Stimulated activated CD4-positive, alpha-beta T cell treated with anti-CD3 and anti-CD28 coated beads, Interleukin-2, amount 100 ng/mL, for 24 hours (primary cell): ENCODE measurements at regions not wholly inside any gene's neighbourhood (a gene's known extent, or its start where the extent isn't known, plus 50 kb on each side); places are given as distances from the start of the nearest gene placed in this dataset.
"Not testable (repeated sequence)": the region's sequence is repeated elsewhere in the genome, so short reads cannot be mapped to it uniquely, and the experiment has no call there.

Experiments
- DNase-seq, 2 donors: peaks; one replicate each; pipeline ENCODE4 v3.0.0-alpha.2; 2020

DNA sequence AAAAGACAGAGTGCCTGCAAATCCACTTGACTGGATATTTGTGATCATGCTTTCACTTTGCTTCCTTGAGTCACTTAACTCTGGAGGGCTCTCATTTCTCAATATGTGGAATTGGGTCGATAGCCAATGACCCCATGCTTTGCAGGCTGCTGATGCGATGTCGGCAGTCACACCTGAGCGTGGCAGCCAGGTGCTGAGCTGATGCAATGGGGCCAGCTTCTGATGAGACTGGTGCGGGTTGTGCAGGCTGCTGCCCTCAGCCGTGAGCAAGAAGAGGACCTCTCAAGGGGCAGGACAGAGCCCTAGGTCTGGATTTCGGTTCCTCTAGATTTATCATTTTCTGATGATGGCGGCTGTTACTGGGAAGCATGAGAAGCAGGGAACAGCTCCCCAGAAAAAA, 334.1 kb downstream of the TEX29 start:
- DNase-seq = no peak

DNA sequence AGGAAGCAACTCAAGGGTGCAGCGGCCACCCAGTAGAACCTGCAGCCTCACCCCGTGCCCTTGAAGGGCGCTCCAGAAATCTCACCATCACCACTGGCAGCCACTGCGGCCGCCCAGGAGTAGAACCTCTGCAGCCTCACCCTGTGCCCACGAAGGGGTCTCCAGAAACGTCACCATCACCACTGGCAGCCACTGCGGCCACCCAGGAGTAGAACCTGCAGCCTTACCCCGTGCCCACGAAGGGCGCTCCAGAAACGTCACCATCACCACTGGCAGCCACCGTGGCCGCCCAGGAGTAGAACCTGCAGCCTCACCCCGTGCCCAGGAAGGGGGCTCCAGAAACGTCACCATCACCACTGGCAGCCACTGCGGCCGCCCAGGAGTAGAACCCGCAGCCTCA, 336.0 kb downstream of the TEX29 start:
- DNase-seq = no peak

DNA sequence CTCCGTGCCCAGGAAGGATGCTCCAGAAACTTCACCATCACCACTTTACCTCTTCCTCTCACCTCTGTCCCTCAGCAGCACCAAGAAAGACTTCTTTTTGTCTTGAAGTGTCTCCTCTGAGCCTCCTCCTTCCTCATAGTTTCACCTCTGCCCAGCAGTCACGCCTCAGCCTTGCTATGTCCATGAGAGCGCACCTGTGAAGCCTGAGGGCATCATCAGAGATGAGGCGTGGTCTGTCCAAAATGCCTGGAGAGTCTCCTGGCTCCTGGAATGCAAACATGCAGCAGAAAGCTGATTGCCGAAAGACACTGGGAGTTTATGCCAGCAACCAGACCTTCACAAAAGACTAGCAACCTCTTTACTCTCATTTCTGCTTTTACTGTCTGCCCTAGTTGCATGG, 336.6 kb downstream of the TEX29 start:
- DNase-seq = no peak

DNA sequence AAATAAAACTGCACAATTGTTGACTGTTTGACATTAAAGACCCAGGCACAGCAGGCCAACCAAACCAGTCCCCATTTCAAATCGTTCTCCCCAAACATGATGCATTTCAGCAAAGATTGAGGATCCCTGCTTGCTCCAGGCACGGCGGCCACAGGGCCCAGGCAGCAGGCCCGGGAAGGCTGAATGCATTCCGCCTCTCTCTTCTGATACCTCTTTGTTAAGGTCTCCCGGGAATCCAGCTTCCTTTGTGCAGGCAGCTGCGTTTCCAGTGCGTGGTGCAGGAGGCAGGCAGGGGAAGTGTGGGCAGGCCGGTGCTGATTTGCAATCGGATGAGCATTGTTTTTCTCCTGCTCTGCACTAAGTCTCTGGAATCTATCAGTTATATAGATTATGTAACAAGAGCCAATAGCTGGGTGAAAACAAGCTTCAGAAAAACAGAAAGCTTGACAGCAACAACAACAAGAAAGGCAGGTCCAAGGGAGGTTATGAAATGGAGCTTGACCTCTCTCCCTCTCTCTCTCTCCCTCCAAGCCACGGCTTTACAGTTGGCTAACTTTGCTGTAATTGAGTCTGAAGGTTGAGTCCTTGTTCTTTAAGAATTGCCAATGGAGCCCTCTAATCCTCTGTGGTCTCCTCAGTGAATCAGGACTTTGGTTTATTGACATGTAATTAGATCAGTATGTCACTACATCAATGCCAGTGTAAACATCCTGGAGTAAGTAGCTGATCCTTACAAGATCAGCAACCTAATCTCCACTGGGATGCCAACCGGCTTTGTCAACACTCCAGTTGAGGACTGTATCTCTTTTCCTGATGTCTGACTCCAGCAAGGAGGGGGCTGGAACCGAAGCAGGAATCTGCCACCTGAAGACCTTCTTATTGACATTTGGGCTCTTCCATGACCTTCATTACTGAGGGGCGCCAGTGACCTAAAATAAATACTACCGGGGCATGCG, 338.0 kb downstream of the TEX29 start:
- no peak for DNase-seq

DNA sequence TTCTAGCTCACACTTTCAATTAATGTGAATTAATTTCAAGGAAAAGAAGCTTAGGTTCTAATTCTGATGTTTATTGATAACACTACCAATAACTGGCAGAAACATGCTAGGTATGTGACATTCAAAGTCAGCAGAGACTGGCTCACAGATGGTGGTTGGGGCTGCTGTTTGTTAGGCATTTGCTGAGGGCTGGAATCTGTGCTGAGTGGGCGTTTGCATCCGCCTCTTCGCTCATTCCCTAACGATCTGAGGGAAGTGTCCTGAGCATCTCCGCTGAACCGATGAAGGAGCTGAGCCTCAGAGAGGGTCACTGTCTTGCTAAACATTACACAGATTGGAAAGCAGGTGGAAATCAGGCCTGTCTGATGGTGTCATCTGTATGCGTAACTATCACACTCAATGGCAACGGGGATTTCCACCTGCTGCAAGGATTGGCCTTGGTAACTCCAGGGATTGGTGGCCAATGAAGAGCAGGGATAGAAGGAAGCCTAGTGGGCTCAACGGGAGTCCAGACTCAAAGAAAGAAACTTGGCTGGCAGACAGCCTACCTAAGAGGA, 338.9 kb downstream of the TEX29 start:
- no peak for DNase-seq

DNA sequence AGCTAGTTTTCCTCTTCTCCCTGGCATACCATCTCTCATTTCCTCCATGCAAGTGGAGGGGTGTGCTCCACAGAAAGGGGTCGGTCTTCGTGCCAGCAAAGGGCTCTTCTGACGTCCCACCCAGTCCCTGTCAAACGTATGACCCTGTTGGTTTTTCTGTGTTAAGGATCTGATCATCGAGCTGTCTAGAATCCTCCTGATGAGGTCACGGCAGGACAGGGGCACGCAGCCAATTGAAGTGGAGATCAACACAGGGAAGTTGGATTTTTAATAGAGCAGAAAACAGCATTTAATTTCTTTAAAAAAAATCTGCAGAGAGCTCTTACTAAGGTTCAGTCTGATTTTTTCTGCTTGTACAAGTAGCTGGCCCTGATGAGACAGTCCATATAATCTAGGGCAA, 339.4 kb downstream of the TEX29 start:
- DNase-seq = no peak

DNA sequence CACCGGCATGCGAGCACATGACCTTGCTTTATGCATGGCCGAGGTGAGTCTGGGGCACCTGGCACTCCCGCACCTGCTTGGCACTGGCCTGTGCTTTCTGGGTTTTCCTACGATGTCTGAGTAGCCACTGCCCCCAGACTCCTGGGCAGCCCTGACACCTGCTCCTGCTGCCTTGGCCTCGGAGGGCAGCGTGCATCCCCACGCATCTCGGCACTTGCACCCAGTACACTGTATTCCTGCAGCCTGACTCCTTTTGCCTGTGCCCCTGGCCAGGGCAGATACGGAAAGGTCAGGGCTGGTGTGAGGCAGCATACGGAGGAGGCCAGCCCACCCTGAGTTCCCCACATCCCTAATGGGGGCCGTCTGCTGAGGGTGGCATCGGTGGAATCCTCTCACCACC, 340.6 kb downstream of the TEX29 start:
- no peak for DNase-seq

DNA sequence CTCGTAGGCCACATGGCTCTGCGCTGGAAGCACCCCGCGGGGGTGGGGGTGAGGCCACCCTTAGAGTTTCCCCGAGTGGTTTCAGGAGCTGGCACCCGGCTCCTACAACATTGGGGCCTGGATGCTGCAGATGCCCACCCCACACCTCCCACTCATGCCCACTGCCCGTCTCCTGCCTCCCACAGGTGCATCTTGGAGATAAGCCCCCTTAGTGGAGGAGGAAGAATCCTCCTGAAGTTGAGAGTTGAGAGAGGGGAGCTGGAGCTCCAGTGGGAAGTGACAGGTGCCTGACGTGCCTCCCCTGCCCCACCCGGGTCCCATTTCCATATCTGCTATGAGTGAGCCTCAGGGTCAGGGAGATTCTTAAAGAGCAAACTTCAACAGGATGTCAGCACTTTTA, 341.3 kb downstream of the TEX29 start:
- no peak for DNase-seq

DNA sequence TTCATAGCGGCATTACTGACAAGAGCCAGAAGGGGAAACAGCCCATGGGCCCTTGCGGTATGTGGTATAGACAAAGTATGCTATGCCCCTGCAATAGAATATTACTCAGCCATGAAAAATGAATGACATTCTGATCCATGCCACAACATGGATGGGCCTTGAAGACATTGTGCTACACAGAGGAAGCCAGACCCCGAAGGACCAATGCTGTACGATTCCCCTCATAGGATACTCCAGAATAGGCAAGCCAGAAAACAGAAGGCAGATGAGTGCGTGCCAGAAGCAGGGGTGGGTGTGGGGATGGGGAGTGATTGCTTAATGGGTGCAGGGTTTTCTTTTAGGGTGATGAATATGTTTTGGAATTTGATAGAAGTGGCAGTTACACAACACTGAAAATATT, 342.0 kb downstream of the TEX29 start:
- DNase-seq = no peak

DNA sequence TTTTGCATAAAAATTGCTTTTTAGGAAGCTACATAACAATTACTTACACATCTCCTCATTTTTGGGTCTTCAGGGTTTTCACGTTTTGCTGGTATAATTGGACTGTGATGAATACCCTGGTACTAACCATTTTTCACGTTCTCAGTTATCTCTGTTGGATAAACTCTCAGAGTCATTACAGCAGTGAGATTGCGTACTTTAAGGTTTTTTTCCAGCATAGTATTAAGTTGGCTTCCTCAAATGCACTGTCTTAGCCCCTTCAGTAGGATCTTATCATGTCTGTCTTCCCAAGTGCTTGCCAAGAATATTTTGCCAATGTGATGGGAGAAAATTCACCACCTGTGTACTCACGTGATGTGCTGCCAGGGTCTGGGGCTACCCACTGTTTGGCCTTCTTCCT, 342.5 kb downstream of the TEX29 start:
- no peak for DNase-seq

DNA sequence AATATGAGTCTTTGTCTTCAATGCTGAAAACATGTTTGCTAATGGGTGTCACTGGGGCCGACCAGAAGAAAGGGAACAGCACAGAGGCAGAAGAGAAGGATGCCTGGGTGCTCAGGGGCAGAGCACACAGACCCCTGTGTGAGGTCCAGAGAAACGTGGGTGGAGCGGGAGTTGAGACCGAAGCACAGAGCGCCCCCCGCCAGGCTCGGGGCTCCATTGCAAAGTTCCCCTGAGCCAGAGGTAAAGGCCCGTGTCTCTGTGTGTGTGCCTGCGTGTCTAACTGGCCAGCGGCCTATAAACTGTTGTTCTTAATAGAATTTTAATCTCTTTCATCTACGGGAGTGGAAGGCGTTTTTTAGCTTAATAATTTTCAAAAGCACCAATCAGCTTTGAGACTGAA, 343.1 kb downstream of the TEX29 start:
- DNase-seq = no peak

DNA sequence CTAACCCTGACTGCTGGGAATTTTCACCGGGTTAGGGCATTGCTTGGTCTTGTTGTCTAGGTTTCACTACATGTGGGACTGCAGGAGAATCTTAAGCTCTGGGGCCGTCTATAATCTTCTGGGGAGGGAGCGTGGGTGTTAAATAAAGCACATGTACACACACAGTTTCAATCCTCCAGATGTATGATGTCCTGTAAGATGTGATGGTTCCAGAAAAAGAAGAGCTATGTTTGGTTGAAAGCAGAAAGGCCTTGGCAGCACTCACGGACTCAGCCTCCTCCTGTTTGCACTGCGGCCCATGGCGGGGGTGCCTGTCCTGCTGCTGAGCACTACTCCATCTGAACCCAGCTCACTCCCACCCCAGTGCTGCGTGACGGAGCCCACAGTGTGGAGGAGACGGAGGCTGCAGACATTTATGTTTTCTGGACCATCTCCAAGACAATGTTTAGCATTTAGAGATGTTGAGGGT, 343.5 kb downstream of the TEX29 start:
- no peak for DNase-seq

DNA sequence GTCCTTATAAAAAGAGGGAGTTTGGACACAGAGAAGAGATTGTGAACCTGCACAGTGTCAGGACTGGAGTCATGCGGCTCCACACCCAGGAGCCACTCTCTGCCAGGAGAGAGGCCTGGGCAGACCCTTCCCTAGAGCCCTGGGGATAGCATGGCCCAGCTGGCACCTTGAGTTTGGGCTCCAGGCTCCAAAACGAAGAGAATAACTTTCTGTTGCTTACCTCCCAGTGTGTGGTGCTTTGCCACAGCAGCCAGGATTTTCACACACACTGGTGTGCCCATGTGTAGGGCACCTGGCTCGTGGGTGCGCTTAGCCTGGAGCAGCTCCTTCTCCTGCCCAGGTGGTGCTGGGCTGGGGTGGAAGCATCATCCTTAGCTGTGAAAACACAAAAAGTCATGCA, 344.3 kb downstream of the TEX29 start:
- DNase-seq = no peak

DNA sequence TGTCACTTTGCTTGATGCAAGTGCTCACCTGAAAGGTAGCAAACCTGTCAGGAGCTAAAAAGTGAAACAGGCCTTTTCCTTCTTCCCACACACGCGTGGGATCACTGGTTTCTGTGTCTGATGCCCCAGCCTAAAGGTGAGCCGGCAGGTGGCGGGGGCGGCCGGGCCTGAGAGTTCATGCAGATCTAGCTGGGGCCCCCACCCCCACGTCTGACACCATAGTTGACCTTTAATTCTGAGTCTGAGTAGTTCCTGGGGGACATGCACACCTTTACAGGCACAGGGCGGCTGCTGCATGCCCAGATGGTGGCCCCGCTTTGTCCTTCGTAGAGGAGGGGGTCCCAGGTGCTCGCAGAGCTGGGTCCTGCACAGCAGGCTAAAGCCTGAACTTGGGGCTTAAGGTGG, 345.3 kb downstream of the TEX29 start:
- no peak for DNase-seq

DNA sequence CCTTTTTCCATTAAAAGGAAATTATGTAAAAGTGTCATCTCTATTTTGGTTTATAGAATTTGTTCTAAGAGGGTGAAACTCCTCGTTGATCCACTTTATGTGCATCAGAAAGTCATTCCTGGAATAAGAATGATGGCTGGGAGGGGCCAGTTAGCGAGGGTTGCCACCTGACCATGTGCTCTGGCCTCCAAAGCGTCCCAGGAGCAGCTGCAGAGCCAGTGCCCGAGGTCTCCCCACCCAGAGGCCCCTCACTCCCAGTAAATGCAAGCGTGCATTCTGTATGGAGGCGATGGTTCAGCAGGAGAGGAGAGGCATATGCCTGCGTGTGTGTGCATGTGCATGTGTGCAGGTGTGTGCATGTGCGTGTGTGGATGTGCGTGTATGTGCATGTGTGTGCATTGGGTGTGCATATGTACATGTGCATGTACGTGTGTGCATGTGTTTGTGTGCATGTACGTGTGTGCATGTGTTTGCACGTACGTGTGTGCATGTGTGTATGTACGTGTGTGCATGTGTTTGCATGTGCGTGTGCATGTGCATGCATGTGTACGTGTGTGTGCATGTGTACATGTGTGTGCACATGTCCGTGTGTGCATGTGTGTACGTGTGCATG, 345.8 kb downstream of the TEX29 start:
- no peak for DNase-seq

DNA sequence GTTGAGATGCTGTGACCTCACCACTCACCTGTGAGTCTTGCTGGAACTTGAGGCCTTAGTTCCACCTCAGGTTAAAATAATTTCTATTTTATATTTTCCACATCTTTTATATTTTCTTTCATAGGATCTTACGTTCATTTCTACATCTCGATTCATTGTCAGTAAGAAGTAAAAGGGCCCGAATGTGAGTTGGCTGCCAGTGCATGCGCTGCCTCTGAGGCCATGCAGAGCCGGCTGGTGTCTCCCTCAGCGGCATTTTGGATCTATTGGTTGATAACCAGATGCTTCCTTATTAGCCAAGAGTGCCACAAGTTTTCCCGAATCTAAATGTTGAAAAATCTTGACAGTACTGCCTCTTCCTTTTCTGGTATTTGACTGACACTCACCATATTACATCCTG, 347.3 kb downstream of the TEX29 start:
- DNase-seq = no peak

DNA sequence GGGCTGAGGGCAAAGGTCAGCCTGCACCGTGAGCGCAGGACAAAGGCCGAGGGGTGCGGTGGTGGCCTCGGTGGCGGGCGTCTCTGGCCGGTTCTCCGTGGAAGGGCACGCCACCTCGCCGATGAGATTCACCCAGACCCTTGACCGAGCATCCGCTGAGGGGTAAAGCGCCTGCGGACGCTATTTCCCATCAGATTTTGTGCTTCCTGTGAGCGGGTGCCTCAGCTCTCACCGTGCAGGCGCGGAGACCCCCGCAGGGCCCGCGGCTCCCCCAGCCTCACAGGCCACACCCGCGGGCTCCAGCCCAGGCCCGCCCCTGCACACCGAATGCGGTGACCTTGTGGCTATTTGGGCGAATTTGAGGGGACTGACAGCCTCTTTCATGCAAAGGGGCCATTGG, 348.0 kb downstream of the TEX29 start:
- DNase-seq = no peak

DNA sequence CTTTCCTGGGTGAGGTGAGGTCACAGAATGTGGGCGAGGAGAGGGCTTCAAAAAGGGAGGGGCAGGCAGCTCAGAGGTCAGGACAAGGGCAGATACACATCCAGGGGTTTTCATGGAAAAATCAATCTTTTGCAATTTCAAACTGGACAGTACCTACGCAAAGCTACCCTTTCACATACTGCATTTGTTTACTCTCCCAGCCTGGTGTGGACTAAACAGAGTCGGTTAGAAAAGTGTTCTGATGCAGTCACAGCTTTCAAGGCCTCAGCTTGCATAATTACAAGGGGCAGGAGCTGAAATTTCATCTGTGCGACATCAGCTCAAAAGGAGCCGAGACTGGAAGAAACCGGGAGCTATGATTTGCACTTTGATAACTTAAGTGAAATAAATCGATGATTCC, 351.8 kb downstream of the TEX29 start:
- not testable (repeated sequence) for DNase-seq

DNA sequence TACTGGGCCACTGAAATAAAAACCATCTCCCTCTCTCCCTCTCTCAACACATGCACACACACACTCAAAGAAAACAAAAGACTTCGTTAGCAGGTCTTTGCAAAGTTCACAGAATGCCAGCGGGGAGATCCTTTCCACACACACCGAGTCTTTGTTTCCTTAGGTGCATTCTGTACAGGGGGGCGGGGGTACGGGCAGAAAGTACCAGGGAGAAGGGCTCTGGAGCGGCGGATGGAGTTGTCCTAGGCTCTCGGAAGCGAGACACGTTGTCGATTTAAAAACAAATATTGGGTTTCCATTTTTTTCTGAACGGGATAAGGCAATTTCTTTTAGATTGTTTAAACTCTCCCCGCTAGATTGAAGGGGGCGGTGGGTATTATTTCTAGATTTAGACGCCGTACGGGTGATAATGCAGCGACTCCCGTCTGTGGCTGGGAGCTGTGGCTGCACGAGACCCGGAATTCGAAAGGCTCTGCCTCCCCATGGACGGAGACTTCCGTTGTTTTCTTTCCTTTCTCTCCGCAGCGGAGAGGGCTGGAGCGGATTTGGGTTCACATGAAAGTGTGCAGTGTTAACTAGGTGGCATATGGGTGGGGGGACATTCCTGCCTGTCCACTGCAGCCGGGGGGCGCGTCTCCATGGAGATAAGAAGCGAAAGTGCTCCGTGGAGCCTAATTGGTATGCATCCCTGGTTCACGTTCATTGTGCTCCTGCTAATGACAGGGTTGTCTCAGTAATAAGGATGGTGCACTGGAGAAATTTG, 357.9 kb downstream of the TEX29 start:
- not testable (repeated sequence) for DNase-seq

DNA sequence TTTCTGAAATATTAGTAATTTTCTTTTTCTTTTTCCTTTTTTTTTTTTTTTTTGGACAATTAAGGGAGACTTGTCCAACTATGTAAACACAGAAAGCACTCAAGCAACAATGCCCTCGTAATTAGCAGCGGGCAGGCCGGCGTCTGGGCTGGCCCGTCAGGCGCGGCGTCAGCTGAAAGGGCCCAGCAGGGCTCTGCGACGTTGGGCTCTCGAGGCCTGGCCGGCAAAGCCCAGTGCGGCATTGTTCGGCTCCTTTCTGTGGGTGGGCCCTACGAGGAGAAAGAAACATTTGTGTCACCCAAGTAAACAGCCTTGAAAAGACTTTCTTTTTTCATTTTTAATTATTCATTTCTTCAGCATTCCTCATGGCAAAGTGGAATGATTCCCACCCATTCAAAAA, 359.2 kb downstream of the TEX29 start:
- not testable (repeated sequence) for DNase-seq

DNA sequence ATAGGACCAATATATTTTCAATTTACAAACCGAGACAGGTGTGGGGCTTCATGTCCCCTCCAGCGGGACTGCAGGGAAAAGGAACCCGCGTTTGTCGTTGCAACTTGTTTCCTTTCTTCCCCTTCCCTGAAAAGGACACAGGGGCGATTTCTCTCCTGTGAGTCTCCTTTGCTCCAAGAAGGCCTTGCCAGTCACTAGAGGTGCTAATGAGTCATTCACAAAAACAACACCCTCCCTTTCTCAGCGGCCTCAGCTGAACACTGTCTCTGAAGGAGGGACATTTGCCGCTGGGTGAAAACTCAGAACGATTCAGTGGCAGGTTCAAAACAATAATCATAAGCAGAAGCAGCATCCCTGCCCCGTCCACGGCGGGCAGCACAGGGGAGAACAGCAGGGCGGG, 359.7 kb downstream of the TEX29 start:
- DNase-seq = not testable (repeated sequence)

DNA sequence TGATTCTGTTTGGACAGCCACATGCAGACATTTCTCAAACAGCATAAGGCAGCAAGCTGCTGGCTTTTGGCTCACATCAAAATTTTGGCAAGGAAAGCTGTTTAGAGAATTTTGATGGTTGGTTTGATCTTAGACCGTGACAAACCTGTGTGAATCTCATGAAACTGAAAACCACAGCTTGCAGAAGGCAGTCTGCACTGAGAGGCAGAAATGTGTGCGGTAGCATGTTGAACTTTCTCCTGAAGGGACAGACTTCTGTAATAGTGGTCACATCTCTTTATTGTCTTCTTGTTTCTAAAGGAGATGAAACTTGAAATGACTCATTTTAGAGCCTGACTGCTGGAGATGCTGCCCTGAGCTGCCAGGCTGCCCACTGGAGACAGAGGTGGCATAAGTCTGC, 371.6 kb downstream of the TEX29 start:
- not testable (repeated sequence) for DNase-seq

DNA sequence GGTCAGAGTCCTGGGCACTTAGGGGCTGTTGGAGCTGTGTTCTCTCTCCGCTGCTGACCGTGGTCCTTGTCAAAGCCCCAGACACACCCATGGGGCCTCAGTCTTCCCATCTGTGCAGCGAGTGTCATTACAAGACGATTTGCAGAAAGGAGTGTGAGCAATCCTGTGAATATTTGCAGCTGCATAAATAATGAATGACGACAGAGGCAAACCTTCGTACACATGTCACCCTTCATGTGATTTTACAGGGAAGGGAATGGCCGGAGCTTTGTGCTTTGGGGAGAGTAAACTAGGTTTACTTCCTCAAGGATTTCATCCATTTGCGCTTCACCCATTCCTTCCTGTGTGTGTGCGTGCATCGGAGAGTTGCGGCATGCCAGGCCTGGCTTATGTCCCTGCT, 370.8 kb upstream of the SOX1 start:
- not testable (repeated sequence) for DNase-seq
